ENCODE measurements at regions not wholly inside any gene's neighbourhood (a gene's known extent, or its start where the extent isn't known, plus 50 kb on each side); places are given as distances from the start of the nearest gene placed in this dataset.

GRCh38 chr3:144105542-144105941, 133.9 kb downstream of the DIPK2A start:
- TF ChIP-seq, protein P1, sequence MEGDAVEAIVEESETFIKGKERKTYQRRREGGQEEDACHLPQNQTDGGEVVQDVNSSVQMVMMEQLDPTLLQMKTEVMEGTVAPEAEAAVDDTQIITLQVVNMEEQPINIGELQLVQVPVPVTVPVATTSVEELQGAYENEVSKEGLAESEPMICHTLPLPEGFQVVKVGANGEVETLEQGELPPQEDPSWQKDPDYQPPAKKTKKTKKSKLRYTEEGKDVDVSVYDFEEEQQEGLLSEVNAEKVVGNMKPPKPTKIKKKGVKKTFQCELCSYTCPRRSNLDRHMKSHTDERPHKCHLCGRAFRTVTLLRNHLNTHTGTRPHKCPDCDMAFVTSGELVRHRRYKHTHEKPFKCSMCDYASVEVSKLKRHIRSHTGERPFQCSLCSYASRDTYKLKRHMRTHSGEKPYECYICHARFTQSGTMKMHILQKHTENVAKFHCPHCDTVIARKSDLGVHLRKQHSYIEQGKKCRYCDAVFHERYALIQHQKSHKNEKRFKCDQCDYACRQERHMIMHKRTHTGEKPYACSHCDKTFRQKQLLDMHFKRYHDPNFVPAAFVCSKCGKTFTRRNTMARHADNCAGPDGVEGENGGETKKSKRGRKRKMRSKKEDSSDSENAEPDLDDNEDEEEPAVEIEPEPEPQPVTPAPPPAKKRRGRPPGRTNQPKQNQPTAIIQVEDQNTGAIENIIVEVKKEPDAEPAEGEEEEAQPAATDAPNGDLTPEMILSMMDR (IDR thresholded peaks at IDR 0.05), result no peak
- no peak for TF ChIP-seq POLR2AphosphoS5 (IDR thresholded peaks at IDR 0.05; ENCODE audit: insufficient read depth in 1 of 2, low read depth in 1 of 2)
